Kidney (tissue), 13 donors: ENCODE measurements at regions not wholly inside any gene's neighbourhood (a gene's known extent, or its start where the extent isn't known, plus 50 kb on each side); places are given as distances from the start of the nearest gene placed in this dataset.

ENCODE experiments used
- DNase-seq, 5 donors: peaks; one replicate each; pipeline ENCODE4 v3.0.0-alpha.2; 2013 to 2020
- FAIRE-seq: peaks from 2 replicates; lab custom pipeline; 2012; peaks lifted over from hg19 to GRCh38; lab: Jason Lieb, UNC
- H3K27ac ChIP-seq, 2 donors: one replicate each; pipeline ENCODE4 v1.7.0; 2013; ENCODE audit warnings: low read depth in 2 of 2, low read length in 2 of 2, inconsistent platforms in 1 of 2
- H3K27me3 ChIP-seq: one replicate; pipeline ENCODE4 v1.7.1; 2013; ENCODE audit warnings: low read length, inconsistent platforms; ENCODE audit not compliant: control insufficient read depth, insufficient read depth
- H3K36me3 ChIP-seq, 3 donors: one replicate each; pipeline versions ENCODE4 v1.7.0 to v1.7.1; 2013; ENCODE audit warnings: low read length in 3 of 3, control low read depth in 1 of 3, inconsistent platforms in 1 of 3; ENCODE audit not compliant: insufficient read depth in 3 of 3, control insufficient read depth in 2 of 3
- H3K4me1 ChIP-seq, 3 donors: one replicate each; pipeline versions ENCODE4 v1.7.0 to v1.7.1; 2013; ENCODE audit warnings: low read length in 3 of 3, inconsistent platforms in 1 of 3, low read depth in 1 of 3; ENCODE audit not compliant: control insufficient read depth in 2 of 3, insufficient read depth in 2 of 3
- H3K4me3 ChIP-seq, 3 donors: one replicate each; pipeline versions ENCODE4 v1.7.0 to v1.8.1; 2013; ENCODE audit warnings: low read length in 3 of 3, control low read depth in 1 of 3, inconsistent platforms in 1 of 3
- H3K9ac ChIP-seq, 3 donors: one replicate each; pipeline versions ENCODE4 v1.7.0 to v1.7.1; 2013; ENCODE audit warnings: low read length in 3 of 3, control low read depth in 1 of 3, inconsistent platforms in 1 of 3
- H3K9me3 ChIP-seq, 3 donors: one replicate each; pipeline versions ENCODE4 v1.7.0 to v1.7.1; 2013; ENCODE audit warnings: low read length in 3 of 3, control low read depth in 1 of 3, inconsistent platforms in 1 of 3; ENCODE audit not compliant: control insufficient read depth in 2 of 3, insufficient read depth in 1 of 3
- intact Hi-C: fragments of 100-400 bp; cut with DNase I; formaldehyde crosslinking; loops from one replicate; pipeline ENCODE4 v1.11.1; 2022
- TF ChIP-seq, protein P1 (sequence below): IDR thresholded peaks from 3 replicates; pipeline ENCODE4 v1.5.1; 2012; ENCODE audit warnings: mild to moderate bottlenecking, moderate library complexity, borderline replicate concordance; ENCODE audit not compliant: insufficient read depth; ENCODE audit errors: extremely low read depth
- donor health status: control.
- donor health status: control.
- donor health status: control.
- donor health status: control.
- donor health status: control.
- donor health status: DM: yes; HTN: yes; CAD: no.
- donor health status: Normal renal cell carcinoma (clear cell type).

DNA sequence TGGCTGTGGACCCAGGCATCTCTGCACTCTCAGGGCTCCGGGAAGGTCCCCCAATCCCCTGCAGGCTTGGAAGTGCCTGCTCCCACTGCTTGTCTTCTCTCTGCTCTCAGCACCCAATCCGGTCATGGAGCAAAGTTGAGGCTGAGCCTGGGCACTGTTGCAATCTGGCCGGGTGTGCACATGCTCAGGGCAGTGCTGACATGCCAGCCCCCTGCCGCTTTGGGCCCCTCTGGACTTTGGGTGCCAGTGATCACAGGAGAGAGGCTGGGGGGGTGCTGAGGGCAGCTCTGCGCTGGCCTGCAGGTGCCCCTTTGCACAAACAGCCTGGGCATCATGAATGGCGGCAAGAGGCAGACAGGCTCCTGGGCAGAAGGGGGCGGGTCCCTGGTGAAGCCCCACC is 85.4 kb upstream of the OSBPL8 start:
- H3K4me1 ChIP-seq = no peaks in the 10 kb centered on the region
- no peak overlapping the region for H3K27ac ChIP-seq
- DNase-seq = no peak
- H3K4me3 ChIP-seq = no peak overlapping the region
- no peaks in the 10 kb centered on the region for H3K27me3 ChIP-seq
- no peaks in the 10 kb centered on the region for H3K9me3 ChIP-seq
- no peak for FAIRE-seq
- no peaks in the 10 kb centered on the region for H3K36me3 ChIP-seq
- TF ChIP-seq, protein P1, sequence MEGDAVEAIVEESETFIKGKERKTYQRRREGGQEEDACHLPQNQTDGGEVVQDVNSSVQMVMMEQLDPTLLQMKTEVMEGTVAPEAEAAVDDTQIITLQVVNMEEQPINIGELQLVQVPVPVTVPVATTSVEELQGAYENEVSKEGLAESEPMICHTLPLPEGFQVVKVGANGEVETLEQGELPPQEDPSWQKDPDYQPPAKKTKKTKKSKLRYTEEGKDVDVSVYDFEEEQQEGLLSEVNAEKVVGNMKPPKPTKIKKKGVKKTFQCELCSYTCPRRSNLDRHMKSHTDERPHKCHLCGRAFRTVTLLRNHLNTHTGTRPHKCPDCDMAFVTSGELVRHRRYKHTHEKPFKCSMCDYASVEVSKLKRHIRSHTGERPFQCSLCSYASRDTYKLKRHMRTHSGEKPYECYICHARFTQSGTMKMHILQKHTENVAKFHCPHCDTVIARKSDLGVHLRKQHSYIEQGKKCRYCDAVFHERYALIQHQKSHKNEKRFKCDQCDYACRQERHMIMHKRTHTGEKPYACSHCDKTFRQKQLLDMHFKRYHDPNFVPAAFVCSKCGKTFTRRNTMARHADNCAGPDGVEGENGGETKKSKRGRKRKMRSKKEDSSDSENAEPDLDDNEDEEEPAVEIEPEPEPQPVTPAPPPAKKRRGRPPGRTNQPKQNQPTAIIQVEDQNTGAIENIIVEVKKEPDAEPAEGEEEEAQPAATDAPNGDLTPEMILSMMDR = no peak
- intact Hi-C loops = no loop called here
- H3K9ac ChIP-seq = no peak overlapping the region

DNA sequence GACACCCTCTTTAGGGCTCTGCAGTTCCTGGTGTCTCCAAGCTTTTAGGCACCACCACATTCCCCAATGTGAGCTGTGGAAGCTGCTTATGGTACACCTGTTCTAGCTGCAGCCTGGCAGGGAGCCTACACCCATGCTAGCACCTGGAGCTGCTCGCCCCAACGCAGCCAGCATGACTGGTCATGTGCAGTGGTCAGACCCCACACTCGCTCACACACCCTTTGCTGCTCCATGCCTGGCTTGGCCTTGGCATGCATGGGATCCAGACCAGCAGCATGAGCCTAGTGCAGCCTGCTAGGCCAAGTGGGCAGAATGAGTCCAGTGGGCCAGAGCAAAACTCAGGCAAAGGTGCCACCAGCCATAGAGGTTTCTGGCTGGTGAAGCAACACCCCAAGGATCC is 86.4 kb upstream of the OSBPL8 start:
- DNase-seq (no peak), FAIRE-seq (no peak)
- Histone ChIP-seq H3K36me3 (no peaks in the 10 kb centered on the region), H3K9me3 (no peaks in the 10 kb centered on the region), H3K4me1 (no peaks in the 10 kb centered on the region), H3K9ac (no peak overlapping the region), H3K27ac (no peak overlapping the region), H3K4me3 (no peak overlapping the region), H3K27me3 (no peaks in the 10 kb centered on the region)
- intact Hi-C loops = no loop called here
- TF ChIP-seq, protein P1 = no peak

DNA sequence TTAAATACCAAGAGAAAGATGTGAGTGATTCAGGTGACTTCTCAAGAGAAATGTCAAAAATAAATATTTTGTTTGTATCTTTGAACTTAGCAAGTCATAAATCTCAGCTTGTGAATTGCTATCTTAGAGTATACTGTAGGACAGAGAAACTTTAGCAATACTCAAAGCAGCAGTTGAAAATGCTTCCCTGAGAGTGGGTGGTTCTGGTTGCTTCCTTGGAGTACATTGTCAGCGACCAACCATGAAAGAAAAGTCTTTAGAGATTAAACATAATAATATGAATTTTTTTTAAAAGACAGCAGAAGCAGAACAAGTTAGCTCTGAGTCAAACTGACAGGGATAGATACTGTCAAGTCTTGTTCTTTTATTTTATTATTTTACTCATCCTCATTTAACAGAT is 86.8 kb upstream of the OSBPL8 start:
- FAIRE-seq (no peak), DNase-seq (no peak)
- TF ChIP-seq, protein P1 = no peak
- Histone ChIP-seq H3K4me1 (no peaks in the 10 kb centered on the region), H3K9ac (no peak overlapping the region), H3K27me3 (no peaks in the 10 kb centered on the region), H3K36me3 (no peaks in the 10 kb centered on the region), H3K9me3 (no peaks in the 10 kb centered on the region), H3K27ac (no peak overlapping the region), H3K4me3 (no peak overlapping the region)
- intact Hi-C loops = no loop called here

DNA sequence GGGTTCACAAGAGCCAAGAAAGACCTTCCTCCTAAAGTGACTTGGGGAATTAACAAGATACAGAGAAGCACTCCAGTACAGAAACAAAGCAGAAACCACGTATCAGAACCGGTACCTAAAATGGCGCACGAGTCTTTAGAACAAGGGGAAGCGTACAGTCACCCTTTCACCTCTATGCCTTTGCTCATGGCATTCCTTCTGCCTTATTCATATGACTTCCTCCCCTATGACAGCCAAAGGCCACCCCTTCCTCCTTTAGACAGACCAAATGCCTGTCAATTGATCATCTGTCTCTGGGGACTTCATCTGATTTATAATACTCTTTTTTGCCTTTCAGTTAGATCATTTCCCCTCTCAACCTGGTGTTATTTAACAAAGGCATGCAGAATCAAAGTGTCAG is 89.5 kb upstream of the OSBPL8 start:
- FAIRE-seq = no peak

More for the DNA sequence above, 89.5 kb upstream of the OSBPL8 start:
- Histone ChIP-seq H3K4me3 (no peak overlapping the region), H3K27me3 (no peaks in the 10 kb centered on the region), H3K9me3 (no peaks in the 10 kb centered on the region), H3K27ac (no peak overlapping the region), H3K4me1 (no peaks in the 10 kb centered on the region), H3K9ac (no peak overlapping the region), H3K36me3 (no peaks in the 10 kb centered on the region)
- DNase-seq = no peak
- TF ChIP-seq, protein P1 = no peak
- intact Hi-C loops = no loop called here
